HG03060 (cell line): ENCODE measurements at regions not wholly inside any gene's neighbourhood (a gene's known extent, or its start where the extent isn't known, plus 50 kb on each side); places are given as distances from the start of the nearest gene placed in this dataset.
"Not testable (repeated sequence)": the region's sequence is repeated elsewhere in the genome, so short reads cannot be mapped to it uniquely, and the experiment has no call there.

Experiments
- ATAC-seq: cut with Tn5 transposase; IDR thresholded peaks from one replicate; pipeline ENCODE4 v1.9.1; 2021; ENCODE audit warnings: low read depth, moderate number of reproducible peaks; ENCODE audit not compliant: unreplicated experiment

GRCh38 chr16:22651111-22651817, 140.6 kb downstream of the NPIPB5 start:
- ATAC-seq: not testable (repeated sequence)

- ATAC-seq: no peak
These were observed 141.8 kb downstream of the NPIPB5 start for GRCh38 chr16:22652463-22652845.

- no peak for ATAC-seq
These were observed 143.2 kb downstream of the NPIPB5 start for GRCh38 chr16:22653876-22654275.

- ATAC-seq: not testable (repeated sequence)
These were observed 145.9 kb downstream of the NPIPB5 start for GRCh38 chr16:22656573-22656972.

- no peak for ATAC-seq
These were observed 149.2 kb downstream of the NPIPB5 start for GRCh38 chr16:22659933-22660332.

DNA sequence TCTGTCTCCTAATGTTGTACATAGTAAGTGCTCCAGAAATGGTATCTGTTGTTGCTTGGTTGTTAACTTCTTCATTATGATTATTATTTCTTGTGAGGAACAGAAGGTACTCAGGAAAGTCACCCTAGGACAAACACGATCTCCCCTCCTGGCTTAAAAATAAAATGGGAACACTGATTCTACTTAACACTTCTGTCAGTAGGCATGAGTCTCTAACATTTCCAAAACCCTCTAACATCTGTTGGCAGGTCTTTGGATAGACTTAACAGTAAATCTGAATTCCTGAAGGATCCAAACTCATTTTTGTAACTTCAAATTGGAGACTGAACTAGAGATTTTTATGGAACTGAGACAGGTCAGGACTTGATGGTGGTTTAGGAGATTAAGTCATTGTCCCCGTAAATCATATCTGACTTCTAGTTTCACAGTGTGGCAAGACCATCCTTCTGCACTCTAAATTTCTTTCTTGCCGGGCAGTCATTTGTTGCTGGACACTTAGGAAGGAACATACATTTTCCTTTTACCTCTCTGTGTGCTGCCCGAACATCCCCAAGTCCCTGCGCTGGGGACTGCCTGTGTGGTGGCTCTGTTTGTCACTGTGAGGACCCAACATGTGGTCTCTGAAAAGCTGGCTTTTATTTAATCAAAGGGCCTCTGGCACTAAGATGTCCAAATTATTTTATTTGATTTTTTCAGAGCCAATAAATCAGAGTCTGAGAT, 149.9 kb downstream of the NPIPB5 start:
- ATAC-seq: no peak

DNA sequence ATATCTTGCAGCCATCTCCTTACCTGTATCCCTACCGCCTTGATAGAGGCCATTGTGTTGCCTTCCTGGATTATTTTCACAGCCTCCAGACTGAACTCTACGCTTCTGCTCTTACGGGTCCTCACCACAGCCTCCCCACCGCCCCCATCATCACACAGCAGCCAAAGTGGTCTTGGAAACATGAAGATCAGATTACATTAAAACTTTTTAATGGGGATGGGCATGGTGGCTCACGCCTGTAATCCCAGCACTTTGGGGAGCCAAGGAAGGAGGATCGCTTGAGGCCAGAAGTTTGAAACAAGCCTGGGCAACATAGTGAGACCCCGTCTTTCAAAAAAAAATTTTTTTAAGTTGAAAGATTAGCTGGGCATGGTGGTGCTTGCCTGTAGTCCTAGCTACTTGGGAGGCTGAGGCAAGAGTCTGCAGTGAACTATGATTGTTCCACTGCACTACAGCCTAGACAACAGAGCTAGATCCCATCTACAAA, 150.5 kb downstream of the NPIPB5 start:
- no peak for ATAC-seq

DNA sequence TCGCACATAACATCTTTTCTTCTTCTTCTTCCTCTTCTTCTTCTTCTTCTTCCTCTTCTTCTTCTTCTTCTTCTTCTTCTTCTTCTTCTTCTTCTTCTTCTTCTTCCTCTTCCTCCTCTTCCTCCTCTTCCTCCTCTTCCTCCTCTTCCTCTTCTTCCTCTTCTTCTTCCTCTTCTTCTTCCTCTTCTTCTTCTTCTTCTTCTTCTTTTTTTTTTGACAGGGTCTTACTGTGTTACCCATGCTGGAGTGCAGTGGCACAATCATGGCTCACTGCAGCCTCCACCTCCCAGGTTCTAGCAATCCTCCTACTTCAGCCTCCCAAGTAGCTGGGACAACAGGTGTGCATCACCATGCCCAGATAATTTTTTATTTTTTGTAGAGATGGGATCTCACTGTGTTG, 151.0 kb upstream of the HS3ST2 start:
- ATAC-seq: not testable (repeated sequence)

DNA sequence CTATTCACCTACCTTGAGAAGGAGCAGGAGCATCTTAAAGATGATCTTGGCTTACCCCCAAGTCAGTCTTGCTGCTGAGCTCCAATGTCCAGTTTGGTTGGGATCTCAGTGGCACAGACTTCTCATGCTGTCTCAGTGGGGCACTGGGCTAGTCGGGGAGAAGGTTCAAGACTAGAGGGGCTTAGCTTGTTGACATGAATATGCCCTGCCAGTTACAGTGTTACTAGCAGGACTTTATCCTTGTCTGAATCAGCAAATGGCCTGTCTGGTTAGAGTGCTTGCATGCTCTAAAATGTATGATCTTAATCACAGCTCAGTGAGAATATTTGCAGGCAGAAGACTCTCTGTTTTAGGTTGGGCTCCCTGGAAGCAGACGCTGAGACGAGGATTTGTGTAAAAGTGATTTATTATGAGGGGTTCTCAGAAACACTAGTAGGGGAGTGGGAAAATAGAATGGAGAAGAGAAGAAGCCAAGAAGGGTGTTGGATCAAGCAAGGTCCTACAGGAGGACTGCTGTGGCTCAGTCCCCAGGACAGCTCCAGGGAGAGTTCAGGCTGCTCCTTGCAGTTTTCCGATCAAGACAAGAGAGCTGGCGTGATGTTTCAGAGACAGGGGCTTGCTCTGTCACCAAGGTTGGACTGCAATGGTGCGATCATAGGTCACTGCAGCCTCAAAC, 150.4 kb upstream of the HS3ST2 start:
- ATAC-seq: no peak

- ATAC-seq: no peak
These were observed 149.8 kb upstream of the HS3ST2 start for GRCh38 chr16:22664132-22664531.

- ATAC-seq: no peak
These were observed 149.4 kb upstream of the HS3ST2 start for GRCh38 chr16:22664561-22664997.

DNA sequence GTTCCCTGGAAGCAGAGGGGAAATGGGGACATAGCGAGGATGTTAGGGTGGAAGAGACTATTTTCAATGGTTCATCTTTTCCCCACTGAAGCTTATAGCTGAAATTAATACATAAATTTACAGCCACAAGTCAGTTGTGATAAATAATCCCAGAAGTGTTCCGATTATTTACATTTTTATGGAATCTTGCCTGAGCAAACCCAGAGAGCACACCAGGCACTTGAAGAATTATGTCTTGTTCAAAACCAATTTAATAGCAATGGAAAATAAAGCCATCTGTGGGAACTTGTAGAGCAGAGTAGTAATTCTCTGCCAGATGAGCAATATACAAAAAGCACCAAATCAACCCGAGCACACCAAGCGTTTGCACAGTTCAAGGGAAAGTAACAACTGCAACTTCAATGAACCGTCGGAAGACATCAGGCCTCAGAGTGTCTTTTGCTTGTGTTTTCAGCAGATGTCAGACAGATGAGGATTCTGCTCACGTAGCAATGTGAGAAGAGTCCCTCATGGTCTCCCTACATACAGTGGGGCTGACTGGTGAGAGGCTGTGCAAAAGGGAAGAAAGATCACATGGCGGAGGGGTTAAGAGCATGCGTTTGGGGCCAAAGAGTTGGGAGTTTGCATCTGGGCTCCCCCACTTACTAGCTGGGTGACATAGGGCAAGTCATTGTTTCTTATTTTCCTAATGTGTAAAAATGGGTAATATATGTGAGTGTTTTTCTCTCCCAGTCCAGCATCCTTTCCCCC, 148.7 kb upstream of the HS3ST2 start:
- ATAC-seq: no peak

GRCh38 chr16:22665803-22666202, 148.2 kb upstream of the HS3ST2 start:
- ATAC-seq: no peak

- no peak for ATAC-seq
These were observed 145.6 kb upstream of the HS3ST2 start for GRCh38 chr16:22668318-22668717.

DNA sequence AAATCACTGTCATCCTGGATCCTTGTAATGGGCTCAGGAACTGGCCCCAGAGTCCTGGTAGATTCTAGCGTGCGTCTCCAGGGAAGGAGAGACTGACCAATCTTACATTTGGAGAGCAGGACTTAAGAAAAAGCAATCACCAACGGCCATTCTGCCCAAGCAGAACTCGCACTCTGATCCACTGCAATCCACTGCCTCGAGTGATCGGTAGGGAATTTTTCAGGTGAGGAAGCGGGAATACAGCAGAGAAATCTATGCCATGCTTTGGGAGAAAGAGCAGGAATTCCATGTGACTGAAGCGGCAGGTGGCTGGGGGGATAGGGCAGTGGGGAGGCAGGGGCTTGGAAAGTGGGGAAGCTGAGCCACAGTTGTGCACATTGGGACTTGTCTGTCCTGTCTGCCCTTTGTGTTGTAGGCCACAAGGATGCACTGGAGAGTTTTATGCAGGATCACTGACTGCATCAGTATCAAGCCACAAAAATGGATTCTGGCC, 143.9 kb upstream of the HS3ST2 start:
- no peak for ATAC-seq

DNA sequence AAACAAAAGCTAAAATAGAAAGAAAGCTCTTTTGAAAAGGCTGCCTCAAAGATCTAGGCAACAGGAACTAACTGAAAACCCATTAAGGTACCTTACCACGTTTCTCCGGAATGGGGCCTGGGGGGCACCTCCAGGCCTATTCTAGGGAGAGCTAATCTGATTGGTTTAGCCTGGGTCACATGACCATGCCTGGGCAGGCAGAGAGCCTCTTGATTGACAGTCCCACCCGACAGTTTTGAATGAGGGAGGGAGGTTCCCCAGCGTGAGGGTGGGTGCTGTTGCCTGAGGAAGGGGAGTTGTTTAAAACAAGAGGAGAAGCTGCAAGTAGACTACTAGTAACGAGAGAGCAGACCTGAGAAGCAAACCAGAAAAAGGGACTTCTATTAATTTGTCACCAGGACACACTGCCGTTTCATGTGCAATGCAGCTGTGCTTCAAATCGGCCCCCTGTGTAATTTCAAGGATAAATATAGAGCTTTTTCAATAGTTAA, 143.4 kb upstream of the HS3ST2 start:
- no peak for ATAC-seq

DNA sequence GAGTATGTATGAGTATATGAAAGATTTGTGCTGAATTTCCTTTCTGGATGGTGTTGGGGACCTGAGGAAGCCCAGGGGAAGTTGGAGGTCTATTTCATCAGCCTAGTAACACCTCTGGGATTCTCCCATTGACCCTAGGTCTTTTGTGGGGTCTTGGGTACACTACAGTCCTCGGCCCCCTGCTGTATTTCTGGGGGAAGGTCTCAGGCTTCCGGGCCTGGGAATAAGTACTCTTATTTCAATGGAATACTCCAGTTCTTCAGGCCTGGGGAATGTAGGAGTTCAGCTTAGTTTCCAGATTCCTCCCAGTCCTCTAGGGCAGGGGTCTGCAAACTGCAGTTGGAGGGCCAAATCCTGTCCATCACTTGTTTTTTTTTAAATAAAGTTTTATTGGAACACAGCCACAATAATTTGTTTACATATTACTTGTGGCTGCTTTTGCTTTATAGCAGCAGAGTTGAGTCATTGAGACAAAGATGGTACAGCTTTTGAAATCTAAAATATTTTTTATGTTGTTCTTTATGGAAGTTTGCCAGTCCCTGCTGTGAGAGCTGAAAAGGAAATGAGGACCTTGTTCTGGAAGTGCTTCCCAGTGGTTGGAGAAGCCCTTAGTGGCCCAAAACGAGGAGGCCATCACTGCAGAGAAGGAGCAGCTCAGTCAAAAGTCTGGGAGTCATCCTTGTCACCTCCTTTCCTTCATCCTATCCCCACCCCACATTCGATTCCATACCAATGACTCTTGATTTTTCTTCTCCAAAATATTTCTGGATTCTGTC, 142.5 kb upstream of the HS3ST2 start:
- no peak for ATAC-seq

- ATAC-seq: no peak
These were observed 141.1 kb upstream of the HS3ST2 start for GRCh38 chr16:22672830-22673210.

GRCh38 chr16:22673421-22673831, 140.5 kb upstream of the HS3ST2 start:
- no peak for ATAC-seq

GRCh38 chr16:22674832-22675191, 139.2 kb upstream of the HS3ST2 start:
- ATAC-seq: no peak
